Suprapubic skin (tissue), 4 donors: ENCODE measurements at regions not wholly inside any gene's neighbourhood (a gene's known extent, or its start where the extent isn't known, plus 50 kb on each side); places are given as distances from the start of the nearest gene placed in this dataset.

Experiments used
- POLR2A ChIP-seq, 2 donors: fragments of 450-650 bp; IDR thresholded peaks; one replicate each; pipeline ENCODE4 v1.6.1; 2017; ENCODE audit warnings: antibody characterized with exemption in 2 of 2, mild to moderate bottlenecking in 2 of 2, moderate library complexity in 2 of 2
- POLR2AphosphoS5 ChIP-seq, 3 donors: sonication (generic); formaldehyde crosslinking; IDR thresholded peaks; one replicate each; pipeline ENCODE4 v1.6.1; 2017; ENCODE audit warnings: antibody characterized with exemption in 3 of 3
- TF ChIP-seq, protein P1 (sequence below), 2 donors: fragments of 200-600 bp in 1 of 2; fragments of 450-650 bp in 1 of 2; sonication (generic) in 1 of 2; IDR thresholded peaks; one replicate each; pipeline ENCODE4 v1.5.1; 2016 to 2019; ENCODE audit warnings: antibody characterized with exemption in 2 of 2, mild to moderate bottlenecking in 1 of 2, moderate library complexity in 1 of 2

GRCh38 chr16:63787014-63787413, 1334.8 kb downstream of the CDH11 start:
- TF ChIP-seq, protein P1, sequence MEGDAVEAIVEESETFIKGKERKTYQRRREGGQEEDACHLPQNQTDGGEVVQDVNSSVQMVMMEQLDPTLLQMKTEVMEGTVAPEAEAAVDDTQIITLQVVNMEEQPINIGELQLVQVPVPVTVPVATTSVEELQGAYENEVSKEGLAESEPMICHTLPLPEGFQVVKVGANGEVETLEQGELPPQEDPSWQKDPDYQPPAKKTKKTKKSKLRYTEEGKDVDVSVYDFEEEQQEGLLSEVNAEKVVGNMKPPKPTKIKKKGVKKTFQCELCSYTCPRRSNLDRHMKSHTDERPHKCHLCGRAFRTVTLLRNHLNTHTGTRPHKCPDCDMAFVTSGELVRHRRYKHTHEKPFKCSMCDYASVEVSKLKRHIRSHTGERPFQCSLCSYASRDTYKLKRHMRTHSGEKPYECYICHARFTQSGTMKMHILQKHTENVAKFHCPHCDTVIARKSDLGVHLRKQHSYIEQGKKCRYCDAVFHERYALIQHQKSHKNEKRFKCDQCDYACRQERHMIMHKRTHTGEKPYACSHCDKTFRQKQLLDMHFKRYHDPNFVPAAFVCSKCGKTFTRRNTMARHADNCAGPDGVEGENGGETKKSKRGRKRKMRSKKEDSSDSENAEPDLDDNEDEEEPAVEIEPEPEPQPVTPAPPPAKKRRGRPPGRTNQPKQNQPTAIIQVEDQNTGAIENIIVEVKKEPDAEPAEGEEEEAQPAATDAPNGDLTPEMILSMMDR (IDR thresholded peaks at IDR 0.05): no peak
- TF ChIP-seq POLR2AphosphoS5 (IDR thresholded peaks at IDR 0.05): no peak
- no peak for TF ChIP-seq POLR2A (IDR thresholded peaks at IDR 0.05)
